ENCODE measurements at regions not wholly inside any gene's neighbourhood (a gene's known extent, or its start where the extent isn't known, plus 50 kb on each side); places are given as distances from the start of the nearest gene placed in this dataset.
A peak's percentile ranks its signal among the peaks of the same experiment; 100 is the strongest.

- no peak for DNase-seq (ENCODE audit: low read depth in 2 of 3, low spot score in 2 of 3)
These were observed 361.7 kb downstream of the DMRT2 start for GRCh38 chr9:1411826-1412225.

DNA sequence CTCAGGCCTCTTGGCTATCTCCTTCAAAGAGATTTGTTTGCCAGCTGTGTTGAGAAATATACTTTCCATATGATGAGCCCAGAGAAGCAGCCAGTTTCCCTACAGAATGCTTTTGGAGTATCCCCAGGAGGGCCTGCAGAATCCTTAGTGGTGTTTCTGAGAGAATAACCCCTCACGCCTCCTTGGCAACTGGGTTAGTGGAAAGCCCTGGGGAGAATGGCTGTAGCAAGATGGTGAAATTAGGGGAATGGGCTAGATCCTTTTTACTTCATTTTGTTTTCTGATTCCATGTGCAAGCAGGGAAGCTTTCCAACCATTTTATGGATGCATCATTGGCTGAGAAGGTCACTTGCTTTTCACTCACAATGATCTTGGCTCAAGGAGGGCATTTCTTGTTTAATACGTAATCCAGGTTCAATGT is 364.6 kb downstream of the DMRT2 start:
- no peak for DNase-seq (ENCODE audit: low read depth in 2 of 3, low spot score in 2 of 3)

- DNase-seq (ENCODE audit: low read depth in 2 of 3, low spot score in 2 of 3): no peak
These were observed 365.0 kb downstream of the DMRT2 start for GRCh38 chr9:1415146-1415545.

GRCh38 chr9:1416261-1416660 is 366.1 kb downstream of the DMRT2 start:
- DNase-seq (ENCODE audit: low read depth in 2 of 3, low spot score in 2 of 3): no peak

- DNase-seq (ENCODE audit: low read depth in 2 of 3, low spot score in 2 of 3): no peak
These were observed 371.3 kb downstream of the DMRT2 start for GRCh38 chr9:1421436-1421835.

- no peak for DNase-seq (ENCODE audit: low read depth in 2 of 3, low spot score in 2 of 3)
These were observed 377.7 kb downstream of the DMRT2 start for GRCh38 chr9:1427875-1428274.

- DNase-seq (ENCODE audit: low read depth in 2 of 3, low spot score in 2 of 3): peak in 2 of 3 donors; percentile 15 to 28
These were observed 379.1 kb downstream of the DMRT2 start for GRCh38 chr9:1429297-1429696.

GRCh38 chr9:1431461-1431860 is 381.3 kb downstream of the DMRT2 start:
- DNase-seq (ENCODE audit: low read depth in 2 of 3, low spot score in 2 of 3): no peak

DNA sequence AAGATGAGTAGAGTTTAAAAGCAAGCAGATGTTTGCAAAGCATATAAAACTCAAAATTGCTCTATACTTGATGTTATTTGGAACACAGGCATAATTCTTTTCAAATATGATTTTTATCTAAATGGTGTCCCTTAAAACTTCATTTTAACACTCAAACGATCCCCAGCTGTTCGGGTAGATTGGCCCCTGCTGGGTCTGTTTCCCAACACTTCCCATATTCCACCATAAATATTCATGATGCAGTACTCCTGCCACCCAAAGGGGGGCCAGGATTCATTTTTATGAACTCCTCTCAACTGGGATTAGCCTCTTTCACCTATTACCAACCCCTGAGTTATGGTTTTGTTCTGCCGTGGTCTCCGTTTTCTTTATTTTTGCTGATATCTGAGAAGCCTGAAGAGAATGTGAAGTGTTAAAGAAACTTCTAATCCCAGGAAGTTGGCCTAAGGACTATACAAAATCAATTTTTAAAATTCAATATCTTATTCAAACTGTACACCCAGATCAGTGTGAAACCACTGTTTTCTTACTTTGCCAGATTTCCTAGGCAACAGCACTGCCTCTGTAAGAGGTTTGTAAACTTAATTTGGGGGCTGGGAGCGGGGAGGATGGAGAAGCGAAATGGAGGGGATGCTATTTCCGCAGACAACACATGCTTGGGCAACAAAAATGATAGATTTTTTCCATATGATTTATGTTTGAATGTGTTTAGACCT is 384.1 kb downstream of the DMRT2 start:
- DNase-seq (ENCODE audit: low read depth in 2 of 3, low spot score in 2 of 3): no peak

- DNase-seq (ENCODE audit: low read depth in 2 of 3, low spot score in 2 of 3): no peak
These were observed 384.7 kb downstream of the DMRT2 start for GRCh38 chr9:1434811-1435210.

- DNase-seq (ENCODE audit: low read depth in 2 of 3, low spot score in 2 of 3): no peak
These were observed 390.1 kb downstream of the DMRT2 start for GRCh38 chr9:1440256-1440655.

DNA sequence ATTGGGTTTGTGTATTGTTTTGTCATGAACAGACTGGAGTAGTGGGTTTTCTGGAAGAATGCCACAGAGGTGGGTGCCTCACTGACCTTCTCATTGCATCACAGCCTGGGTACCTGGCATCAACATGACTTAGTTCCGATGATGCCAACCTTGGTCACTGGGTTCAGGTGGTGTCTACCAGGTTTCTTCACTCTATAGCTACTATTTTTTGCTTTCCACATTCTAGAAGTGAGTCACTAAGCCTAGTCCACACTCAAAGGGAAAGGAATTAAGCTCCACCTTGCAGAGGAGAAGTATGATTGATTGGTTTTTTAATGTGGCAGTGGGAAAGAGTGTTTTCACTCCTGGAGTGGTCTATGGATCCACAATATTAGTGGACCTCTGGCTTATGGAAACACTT is 391.9 kb downstream of the DMRT2 start:
- DNase-seq (ENCODE audit: low read depth in 2 of 3, low spot score in 2 of 3): no peak

DNA sequence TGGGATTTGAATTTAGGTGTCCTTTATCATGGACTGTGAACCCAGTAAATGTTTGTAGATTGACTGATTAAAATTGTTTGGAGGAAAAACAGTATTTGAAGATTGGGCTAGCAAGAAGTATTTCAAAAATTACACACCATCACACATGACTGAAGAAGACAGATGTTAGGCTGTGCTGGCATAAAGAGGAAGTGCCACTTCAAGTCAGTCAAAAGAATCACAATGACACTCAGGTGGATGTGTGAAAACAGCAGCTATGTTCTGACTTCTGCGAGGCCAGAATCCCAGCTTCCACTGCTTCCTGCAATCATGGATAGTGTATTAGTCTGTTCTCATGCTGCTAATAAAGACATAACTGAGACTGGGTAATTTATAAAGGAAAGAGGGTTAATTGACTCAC is 393.3 kb downstream of the DMRT2 start:
- DNase-seq (ENCODE audit: low read depth in 2 of 3, low spot score in 2 of 3): no peak

DNA sequence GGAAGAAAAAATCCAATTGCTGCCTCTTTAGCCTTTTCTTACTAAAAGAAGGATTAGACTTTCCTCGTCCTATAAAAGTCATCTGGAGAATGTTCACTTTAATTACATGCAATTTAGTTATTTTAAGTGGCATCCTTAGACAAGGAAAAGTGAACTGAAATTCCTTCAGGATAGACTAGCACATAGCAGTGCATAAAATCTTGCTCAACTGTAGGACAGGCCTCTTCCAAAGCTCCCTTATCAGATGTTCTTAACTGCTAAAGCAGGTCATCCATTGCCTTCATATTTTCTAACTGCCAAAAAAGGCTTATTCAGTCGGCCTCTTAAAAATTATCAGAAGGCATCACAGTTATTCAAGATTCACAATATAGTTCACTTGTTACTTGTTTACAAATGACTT is 396.5 kb downstream of the DMRT2 start:
- no peak for DNase-seq (ENCODE audit: low read depth in 2 of 3, low spot score in 2 of 3)

DNA sequence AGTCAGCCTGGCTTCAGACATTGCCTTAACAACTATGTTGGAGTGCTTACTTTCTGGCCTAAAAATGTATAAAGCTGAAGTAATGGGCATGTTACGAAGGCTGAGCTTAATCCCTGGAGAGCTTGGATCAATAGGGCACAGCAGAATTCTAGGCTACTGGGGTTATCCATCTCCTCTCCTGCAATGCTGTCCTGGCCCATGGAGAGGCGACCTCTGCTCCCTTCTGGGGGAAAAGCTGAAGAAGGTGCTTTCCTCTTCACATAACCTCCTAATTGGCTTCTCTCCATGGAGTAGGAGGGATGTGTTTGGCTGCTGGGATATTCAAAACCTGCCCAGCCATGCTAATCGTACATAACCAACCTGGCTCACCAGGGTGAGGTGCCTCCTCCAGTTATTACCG is 403.5 kb downstream of the DMRT2 start:
- DNase-seq (ENCODE audit: low read depth in 2 of 3, low spot score in 2 of 3): no peak

DNA sequence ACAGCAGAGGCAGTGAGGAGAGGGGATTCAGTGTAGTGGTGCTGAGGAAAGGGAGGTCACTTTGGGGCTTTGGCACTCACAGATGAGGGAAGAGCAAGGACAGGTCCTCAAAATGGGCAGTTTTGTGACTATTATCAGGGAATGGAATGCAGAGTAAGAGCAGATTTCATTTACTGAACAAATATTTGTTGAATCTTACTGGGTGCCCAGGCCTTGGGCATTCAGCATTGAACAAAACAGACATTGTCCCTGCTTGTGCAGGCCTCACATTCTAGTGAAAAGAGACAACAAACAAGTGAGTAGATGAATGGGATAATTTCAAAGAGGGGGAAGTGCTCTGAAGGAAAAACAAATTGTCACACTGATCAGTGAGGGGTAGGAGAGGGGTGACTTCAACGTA is 404.1 kb downstream of the DMRT2 start:
- no peak for DNase-seq (ENCODE audit: low read depth in 2 of 3, low spot score in 2 of 3)

DNA sequence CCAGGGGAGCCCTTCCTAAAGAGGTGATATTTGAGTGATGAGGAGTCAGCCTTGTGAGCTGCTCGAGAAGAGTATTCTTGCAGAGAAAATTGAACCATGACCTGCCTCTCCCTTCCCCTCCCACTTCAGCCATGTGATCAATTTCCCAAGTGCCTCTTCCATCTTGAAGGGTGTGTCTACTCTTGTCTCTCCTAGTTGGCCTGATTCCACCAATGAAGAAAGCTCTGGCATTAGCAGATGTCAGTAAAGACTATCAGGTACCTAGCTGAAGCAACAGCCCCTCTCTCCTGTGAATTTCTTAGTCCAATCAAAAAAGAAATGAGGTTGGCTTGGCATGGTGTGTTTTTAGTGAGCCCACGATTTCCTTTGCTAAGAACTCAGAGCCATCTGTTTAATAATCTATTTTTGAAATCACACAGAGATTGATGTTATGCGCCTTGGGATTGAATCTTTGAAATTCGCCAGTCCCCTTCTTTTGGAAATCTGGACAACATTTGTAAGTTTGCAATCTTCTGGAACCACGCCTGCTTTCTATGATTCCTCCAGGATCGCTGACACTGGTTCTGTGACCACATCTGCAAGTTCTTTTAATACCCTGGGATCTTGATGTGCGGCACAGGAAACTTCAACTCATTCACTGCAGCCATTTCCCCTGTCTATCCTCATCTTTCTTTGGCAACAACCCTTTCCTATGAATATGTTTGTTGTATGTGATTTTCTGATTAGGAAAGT is 404.6 kb downstream of the DMRT2 start:
- no peak for DNase-seq (ENCODE audit: low read depth in 2 of 3, low spot score in 2 of 3)

DNA sequence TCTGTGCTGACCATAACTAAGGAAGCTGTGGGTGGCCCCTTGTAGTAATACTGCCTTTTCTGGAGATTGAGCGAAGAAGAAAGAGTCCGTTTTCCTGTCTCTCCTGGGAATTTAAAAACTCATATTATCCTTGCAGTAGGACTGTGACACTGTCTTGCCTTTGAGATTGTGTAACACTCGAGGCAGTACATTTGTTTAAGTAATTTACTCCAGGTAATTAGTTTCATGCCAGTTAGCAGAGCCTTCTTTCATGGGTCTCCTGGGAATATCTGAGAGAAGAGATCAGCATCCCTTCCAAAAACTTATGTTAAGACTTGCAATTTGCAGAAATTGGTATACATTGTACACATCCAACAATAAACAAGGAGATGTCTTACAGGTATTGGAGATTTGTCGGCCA is 405.6 kb downstream of the DMRT2 start:
- no peak for DNase-seq (ENCODE audit: low read depth in 2 of 3, low spot score in 2 of 3)

DNA sequence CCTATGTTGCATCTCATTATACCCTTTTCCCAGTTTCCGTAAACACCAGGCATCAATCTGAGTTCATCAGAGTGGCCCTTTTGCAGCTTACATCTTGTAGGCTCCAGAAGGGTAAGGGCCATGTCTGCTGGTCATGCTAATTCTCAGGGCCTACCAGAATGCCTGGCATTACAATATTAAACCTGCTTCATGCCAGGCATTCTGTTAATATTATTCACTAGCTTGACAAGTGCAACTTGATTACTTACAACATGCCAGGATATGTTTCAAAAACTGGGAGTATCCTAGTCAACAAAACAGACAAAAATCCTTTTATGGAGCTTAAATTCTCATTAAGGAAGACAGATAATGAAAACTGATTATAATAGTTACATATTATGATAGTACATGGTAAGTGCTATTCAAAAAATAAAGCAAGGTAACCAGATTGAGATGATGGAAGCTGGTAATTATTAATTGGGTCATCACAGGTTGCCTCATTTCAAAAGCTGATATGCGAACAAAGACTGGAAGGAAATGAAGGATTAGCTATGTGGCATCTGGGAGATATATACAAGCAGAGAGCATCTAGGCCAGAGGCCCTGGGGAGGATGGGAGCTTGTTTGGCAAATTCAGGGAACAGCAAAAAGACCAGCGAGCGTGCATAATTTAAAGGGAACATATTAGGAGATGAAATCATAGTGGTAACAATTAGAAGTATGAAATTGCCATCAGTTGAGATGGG is 406.3 kb downstream of the DMRT2 start:
- no peak for DNase-seq (ENCODE audit: low read depth in 2 of 3, low spot score in 2 of 3)

DNA sequence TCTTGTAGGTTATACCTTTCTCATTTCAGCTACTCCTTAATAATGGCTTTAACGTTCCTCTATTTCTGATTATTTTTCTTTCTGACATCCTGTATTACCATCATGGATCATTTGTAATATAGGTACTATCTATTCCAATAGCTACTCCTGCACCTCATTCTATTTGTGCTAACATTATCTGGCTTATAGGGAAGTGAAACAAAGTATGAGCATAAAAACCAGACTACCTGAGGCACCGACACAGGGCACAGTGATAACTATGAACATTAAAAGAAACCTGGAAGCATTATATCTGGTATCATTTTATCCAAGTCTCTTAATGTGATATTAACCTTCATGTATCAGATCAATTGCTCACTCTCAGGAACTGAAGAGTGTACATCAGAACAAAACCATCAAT is 407.3 kb downstream of the DMRT2 start:
- no peak for DNase-seq (ENCODE audit: low read depth in 2 of 3, low spot score in 2 of 3)

DNA sequence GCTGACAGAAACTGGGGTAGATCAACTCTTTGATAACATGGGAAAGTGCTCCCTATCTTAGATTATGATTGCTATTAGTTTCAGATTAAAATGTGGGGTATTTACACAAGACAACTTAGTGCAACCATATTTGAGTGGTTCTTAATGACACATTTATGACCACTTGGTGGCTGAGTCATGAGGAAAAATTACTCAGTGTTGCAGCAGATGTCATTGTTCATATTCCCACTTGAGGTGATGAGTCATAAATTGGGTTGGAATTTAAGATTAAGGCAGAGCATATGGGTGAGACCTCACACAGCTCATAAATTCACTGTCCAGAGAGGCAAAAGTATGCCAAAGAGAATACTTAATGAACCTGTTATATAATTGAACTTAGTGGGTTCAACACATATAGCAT is 408.3 kb downstream of the DMRT2 start:
- DNase-seq (ENCODE audit: low read depth in 2 of 3, low spot score in 2 of 3): peak in 1 of 3 donors; percentile 5

All from hematopoietic multipotent progenitor cell (in vitro differentiated cells).